Prostate gland (tissue), 2 donors: ENCODE measurements at regions not wholly inside any gene's neighbourhood (a gene's known extent, or its start where the extent isn't known, plus 50 kb on each side); places are given as distances from the start of the nearest gene placed in this dataset.

Experiments used
- POLR2A ChIP-seq: fragments of 450-650 bp; IDR thresholded peaks from one replicate; pipeline ENCODE4 v1.6.1; 2016; ENCODE audit warnings: antibody characterized with exemption, mild to moderate bottlenecking
- POLR2AphosphoS5 ChIP-seq: sonication (generic); formaldehyde crosslinking; IDR thresholded peaks from one replicate; pipeline ENCODE4 v1.6.1; 2017; ENCODE audit warnings: antibody characterized with exemption
- TF ChIP-seq, protein P1 (sequence below), 4 experiments: fragments of 200-600 bp in 2 of 4; fragments of 450-650 bp in 2 of 4; sonication (generic) in 2 of 4; IDR thresholded peaks; 1 replicate in 3 of 4; 2 replicates in 1 of 4; pipeline ENCODE4 v1.5.1; 2016 to 2019; ENCODE audit warnings: antibody characterized with exemption in 4 of 4, mild to moderate bottlenecking in 2 of 4, moderate library complexity in 2 of 4

DNA sequence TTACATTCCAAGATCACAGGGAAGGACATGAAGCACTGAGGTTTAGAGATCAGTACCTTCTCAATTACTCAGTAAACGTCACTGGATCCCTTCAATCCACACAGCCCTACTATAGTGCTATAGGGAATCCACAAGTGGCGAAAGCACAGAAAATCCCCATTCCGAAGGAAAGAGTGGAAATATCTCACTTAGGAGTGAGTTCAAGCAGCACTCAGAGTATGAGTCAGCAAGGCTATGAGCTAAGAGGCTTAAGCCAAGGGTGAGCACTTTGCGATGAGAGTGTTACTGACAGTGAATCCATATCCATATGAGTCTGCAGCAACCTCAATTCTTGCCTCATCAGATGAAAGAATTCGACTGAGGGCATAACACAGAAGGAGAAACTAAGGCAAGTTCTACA lies 165.1 kb downstream of the VSIG4 start:
- TF ChIP-seq, protein P1, sequence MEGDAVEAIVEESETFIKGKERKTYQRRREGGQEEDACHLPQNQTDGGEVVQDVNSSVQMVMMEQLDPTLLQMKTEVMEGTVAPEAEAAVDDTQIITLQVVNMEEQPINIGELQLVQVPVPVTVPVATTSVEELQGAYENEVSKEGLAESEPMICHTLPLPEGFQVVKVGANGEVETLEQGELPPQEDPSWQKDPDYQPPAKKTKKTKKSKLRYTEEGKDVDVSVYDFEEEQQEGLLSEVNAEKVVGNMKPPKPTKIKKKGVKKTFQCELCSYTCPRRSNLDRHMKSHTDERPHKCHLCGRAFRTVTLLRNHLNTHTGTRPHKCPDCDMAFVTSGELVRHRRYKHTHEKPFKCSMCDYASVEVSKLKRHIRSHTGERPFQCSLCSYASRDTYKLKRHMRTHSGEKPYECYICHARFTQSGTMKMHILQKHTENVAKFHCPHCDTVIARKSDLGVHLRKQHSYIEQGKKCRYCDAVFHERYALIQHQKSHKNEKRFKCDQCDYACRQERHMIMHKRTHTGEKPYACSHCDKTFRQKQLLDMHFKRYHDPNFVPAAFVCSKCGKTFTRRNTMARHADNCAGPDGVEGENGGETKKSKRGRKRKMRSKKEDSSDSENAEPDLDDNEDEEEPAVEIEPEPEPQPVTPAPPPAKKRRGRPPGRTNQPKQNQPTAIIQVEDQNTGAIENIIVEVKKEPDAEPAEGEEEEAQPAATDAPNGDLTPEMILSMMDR (IDR thresholded peaks at IDR 0.05), result no peak
- no peak for TF ChIP-seq POLR2A
- TF ChIP-seq POLR2AphosphoS5, result no peak
